GM06990 (cell line): ENCODE measurements at regions not wholly inside any gene's neighbourhood (a gene's known extent, or its start where the extent isn't known, plus 50 kb on each side); places are given as distances from the start of the nearest gene placed in this dataset.

Source experiments
- DNase-seq: peaks from one replicate; pipeline ENCODE4 v3.0.0-alpha.2; 2011; ENCODE audit not compliant: insufficient read length; ENCODE audit errors: extremely low read depth
- H3K27me3 ChIP-seq: replicated peaks from 2 replicates; pipeline ENCODE4 v1.6.0; 2011; ENCODE audit warnings: low read length; ENCODE audit not compliant: control insufficient read depth, insufficient read depth
- H3K36me3 ChIP-seq: 2 replicates; pipeline ENCODE4 v1.5.1; 2011; ENCODE audit warnings: low read length; ENCODE audit not compliant: control insufficient read depth, insufficient read depth
- H3K4me3 ChIP-seq: replicated peaks from 2 replicates; pipeline ENCODE4 v1.5.1; 2011; ENCODE audit warnings: low read depth, mild to moderate bottlenecking, control low read depth, low read length
- TF ChIP-seq, protein P1 (sequence below): IDR thresholded peaks from 2 replicates; pipeline ENCODE4 v1.5.1; 2011; ENCODE audit warnings: low read length, control low read depth, mild to moderate bottlenecking, inconsistent platforms; ENCODE audit not compliant: insufficient read depth, poor library complexity, severe bottlenecking

DNA sequence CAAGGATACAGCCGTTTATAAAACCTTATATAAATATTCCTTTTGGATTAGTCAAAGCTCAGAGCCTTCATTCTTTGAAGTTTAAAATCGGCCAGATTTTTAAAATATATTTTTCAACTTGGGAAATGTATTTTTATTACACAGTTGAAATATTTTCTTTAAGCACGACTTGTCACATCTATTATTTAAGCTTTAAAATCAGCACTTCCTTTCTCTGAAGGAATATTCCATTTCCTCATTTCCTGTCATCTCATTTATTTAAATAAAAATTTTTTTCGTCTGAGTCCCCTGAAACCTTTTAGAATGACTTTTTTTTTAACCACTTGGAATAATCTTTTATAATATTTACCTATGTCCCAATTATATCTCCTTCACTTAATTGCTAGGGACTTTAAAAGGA lies 107.5 kb upstream of the PDE3A start:
- no peak for DNase-seq
- Histone ChIP-seq H3K4me3 (no peak overlapping the region), H3K36me3 (no peaks in the 10 kb centered on the region), H3K27me3 (no peaks in the 10 kb centered on the region)
- TF ChIP-seq, protein P1, sequence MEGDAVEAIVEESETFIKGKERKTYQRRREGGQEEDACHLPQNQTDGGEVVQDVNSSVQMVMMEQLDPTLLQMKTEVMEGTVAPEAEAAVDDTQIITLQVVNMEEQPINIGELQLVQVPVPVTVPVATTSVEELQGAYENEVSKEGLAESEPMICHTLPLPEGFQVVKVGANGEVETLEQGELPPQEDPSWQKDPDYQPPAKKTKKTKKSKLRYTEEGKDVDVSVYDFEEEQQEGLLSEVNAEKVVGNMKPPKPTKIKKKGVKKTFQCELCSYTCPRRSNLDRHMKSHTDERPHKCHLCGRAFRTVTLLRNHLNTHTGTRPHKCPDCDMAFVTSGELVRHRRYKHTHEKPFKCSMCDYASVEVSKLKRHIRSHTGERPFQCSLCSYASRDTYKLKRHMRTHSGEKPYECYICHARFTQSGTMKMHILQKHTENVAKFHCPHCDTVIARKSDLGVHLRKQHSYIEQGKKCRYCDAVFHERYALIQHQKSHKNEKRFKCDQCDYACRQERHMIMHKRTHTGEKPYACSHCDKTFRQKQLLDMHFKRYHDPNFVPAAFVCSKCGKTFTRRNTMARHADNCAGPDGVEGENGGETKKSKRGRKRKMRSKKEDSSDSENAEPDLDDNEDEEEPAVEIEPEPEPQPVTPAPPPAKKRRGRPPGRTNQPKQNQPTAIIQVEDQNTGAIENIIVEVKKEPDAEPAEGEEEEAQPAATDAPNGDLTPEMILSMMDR = no peak

DNA sequence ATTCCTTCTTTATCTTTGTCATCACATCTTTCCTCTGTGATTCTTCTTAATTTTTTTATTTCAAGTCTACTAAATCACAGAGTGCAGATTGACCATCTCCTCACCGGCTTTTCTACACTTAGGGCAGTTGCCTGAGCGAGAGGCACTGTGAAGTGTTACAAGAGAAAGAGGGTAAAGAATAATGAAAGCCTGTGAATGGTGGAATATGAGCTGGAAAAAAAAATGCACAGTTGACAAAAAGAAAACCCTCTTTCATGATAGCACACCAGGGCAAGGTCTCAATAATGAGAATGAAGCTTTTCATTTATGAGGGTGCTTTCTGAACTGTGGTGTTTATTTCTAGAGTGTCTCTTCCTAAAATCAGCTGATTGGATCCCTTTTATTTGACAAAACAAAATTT lies 106.2 kb upstream of the PDE3A start:
- H3K27me3 ChIP-seq = no peaks in the 10 kb centered on the region
- no peaks in the 10 kb centered on the region for H3K36me3 ChIP-seq
- H3K4me3 ChIP-seq = no peak overlapping the region
- TF ChIP-seq, protein P1 = no peak
- DNase-seq = no peak

DNA sequence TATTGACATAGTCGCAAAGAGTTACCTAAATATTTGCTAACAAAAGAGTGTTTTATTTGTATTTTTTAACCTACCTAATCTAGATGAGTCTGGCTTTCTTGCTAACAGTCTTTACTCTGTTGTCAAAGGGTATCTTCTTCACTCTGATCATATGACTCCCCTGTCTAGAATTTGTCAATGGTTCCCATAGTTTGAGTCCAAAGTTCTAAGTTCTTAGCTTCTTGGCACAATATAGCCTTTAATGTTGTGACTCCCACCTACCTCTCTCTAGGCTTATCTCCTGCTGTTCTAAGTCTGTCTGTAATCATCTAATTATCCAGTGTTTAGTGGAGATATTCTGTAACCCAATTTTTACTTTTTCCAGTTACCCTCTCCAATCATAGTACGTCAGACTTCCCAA lies 104.3 kb upstream of the PDE3A start:
- H3K27me3 ChIP-seq = no peaks in the 10 kb centered on the region
- DNase-seq = no peak
- TF ChIP-seq, protein P1 = no peak
- H3K4me3 ChIP-seq = no peak overlapping the region
- H3K36me3 ChIP-seq = no peaks in the 10 kb centered on the region

DNA sequence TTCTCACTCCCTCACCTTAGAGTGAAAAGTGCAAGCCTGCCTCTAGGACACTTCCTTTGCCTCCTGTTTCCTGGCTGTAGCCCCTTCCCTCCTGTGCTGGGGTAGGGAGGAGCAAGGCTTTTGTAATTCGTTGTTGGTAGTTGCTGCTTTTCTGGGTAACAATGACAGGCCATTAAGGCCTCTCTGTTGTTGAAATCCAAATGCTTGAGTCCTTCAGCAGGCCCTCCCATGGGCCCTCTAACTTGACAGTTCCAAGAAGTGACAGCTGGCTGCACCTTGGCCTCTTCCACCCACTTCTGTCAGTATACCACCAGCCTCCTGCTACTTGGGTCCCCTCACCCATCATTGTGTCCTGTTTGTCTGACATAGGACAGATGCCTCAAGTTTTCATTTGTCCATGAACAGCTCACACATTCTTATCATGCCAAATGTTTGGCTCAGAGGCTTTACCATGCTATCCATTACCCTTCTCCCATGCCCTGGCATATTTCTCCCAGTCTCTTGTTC lies 103.7 kb upstream of the PDE3A start:
- DNase-seq = no peak
- no peaks in the 10 kb centered on the region for H3K27me3 ChIP-seq

DNA sequence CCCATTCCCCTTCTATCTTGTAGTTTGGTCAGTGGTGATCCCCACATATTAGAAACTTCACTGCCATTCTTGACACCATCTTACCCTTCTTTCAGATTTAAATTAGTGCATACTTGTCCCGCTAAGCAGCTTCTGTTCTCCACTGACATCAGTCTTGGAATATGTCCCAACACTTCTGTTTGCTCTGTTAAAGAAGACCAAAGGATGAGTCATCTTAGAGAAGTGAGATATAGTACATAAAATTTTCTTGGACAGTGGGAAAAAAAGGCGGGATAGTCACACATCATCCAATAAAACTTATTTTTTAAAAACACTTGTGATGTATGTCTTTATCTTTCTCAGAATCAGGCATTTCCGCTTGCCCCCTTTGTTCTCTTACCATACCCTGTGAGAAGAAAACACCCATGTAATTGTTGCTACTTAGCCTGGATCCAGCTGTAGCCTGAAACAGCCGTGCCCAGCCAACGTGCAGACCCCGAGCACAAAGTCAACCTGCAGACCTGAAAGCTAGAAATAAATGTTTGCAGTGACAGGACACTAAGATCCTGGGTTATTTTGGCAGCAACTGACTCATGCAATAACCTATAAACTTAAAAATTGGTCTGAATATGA lies 100.1 kb upstream of the PDE3A start:
- DNase-seq = no peak
- Histone ChIP-seq H3K27me3 (no peaks in the 10 kb centered on the region), H3K4me3 (no peak overlapping the region), H3K36me3 (no peaks in the 10 kb centered on the region)
- TF ChIP-seq, protein P1 = no peak

More for the DNA sequence above, 103.7 kb upstream of the PDE3A start:
- no peaks in the 10 kb centered on the region for H3K36me3 ChIP-seq
- TF ChIP-seq, protein P1 = no peak
- no peak overlapping the region for H3K4me3 ChIP-seq

DNA sequence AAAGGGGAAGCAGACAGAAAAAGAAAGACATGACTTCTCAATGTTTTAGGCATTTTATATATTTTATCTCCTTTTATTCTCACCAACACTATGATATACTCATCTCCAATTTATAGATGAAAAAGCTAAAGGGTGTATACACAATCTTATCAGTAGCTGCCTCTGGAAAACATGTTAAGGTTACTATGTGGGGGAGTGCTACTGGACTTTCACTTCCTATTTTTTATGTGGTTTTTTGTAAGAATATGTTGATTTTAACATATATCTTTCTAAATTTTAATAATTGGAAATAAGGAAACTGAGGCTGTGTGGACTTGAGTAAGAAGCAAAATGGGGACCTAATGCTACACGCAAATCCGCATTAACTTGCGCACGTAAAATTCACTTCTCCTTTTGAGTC lies 99.6 kb upstream of the PDE3A start:
- Histone ChIP-seq H3K36me3 (no peaks in the 10 kb centered on the region), H3K4me3 (no peak overlapping the region), H3K27me3 (no peaks in the 10 kb centered on the region)
- TF ChIP-seq, protein P1 = no peak
- DNase-seq = no peak
